ENCODE measurements at regions not wholly inside any gene's neighbourhood (a gene's known extent, or its start where the extent isn't known, plus 50 kb on each side); places are given as distances from the start of the nearest gene placed in this dataset.
"Not testable (repeated sequence)": the region's sequence is repeated elsewhere in the genome, so short reads cannot be mapped to it uniquely, and the experiment has no call there.

GRCh38 chr6:167552961-167553735 is 228.3 kb downstream of the TTLL2 start:
- no peak overlapping the region for H3K27ac Mint-ChIP-seq
- H3K9me3 Mint-ChIP-seq, result peaks cover 9 to 15% of the 10 kb centered on the region in 2 donors
- DNase-seq (ENCODE audit: low spot score in 2 of 2) (no peak), ATAC-seq (no peak)
- H3K36me3 Mint-ChIP-seq, result no peaks in the 10 kb centered on the region

GRCh38 chr6:167553736-167554119 is 228.8 kb downstream of the TTLL2 start:
- Mint-ChIP-seq H3K36me3 (no peaks in the 10 kb centered on the region), H3K9me3 (peaks cover 9 to 15% of the 10 kb centered on the region in 2 donors), H3K27ac (no peak overlapping the region)
- ATAC-seq (no peak), DNase-seq (ENCODE audit: low spot score in 2 of 2) (no peak)

- H3K36me3 Mint-ChIP-seq, result no peaks in the 10 kb centered on the region
- no peak for DNase-seq (ENCODE audit: low spot score in 2 of 2)
- no peak for ATAC-seq
- H3K27ac Mint-ChIP-seq, result no peak overlapping the region
- H3K9me3 Mint-ChIP-seq, result peaks cover 9 to 15% of the 10 kb centered on the region in 2 donors
These were observed 230.0 kb downstream of the TTLL2 start for GRCh38 chr6:167554854-167555253.

- Mint-ChIP-seq H3K9me3 (peaks cover 9 to 15% of the 10 kb centered on the region in 2 donors), H3K27ac (no peak overlapping the region), H3K36me3 (no peaks in the 10 kb centered on the region)
- ATAC-seq (no peak), DNase-seq (ENCODE audit: low spot score in 2 of 2) (no peak)
These were observed 230.9 kb downstream of the TTLL2 start for GRCh38 chr6:167555836-167556235.

DNA sequence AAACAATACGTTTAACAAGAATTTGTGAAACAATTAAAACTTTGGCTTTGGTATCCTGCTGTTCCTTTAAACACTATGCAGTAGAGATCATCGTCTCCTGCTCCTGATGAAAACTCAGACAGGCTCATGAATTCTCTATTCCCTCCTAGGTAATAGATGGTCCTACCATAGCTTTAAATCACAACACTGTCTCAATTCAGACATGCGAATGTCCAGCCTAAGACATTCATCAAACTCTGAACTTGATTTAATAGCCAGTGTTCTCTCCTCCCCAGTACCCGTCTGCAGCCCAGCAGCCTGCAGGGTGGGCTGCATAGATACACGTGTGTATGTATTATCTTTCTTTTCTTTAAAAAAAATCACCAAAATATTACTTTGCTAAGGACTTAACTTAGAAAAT is 232.8 kb downstream of the TTLL2 start:
- H3K9me3 Mint-ChIP-seq, result peaks cover 9 to 15% of the 10 kb centered on the region in 2 donors
- no peak for ATAC-seq
- H3K36me3 Mint-ChIP-seq, result no peaks in the 10 kb centered on the region
- no peak overlapping the region for H3K27ac Mint-ChIP-seq
- no peak for DNase-seq (ENCODE audit: low spot score in 2 of 2)

GRCh38 chr6:167558246-167559177 is 233.6 kb downstream of the TTLL2 start:
- H3K9me3 Mint-ChIP-seq, result peaks cover 9 to 15% of the 10 kb centered on the region in 2 donors
- ATAC-seq (no peak), DNase-seq (ENCODE audit: low spot score in 2 of 2) (no peak)
- H3K27ac Mint-ChIP-seq, result no peak overlapping the region
- H3K36me3 Mint-ChIP-seq, result no peaks in the 10 kb centered on the region

DNA sequence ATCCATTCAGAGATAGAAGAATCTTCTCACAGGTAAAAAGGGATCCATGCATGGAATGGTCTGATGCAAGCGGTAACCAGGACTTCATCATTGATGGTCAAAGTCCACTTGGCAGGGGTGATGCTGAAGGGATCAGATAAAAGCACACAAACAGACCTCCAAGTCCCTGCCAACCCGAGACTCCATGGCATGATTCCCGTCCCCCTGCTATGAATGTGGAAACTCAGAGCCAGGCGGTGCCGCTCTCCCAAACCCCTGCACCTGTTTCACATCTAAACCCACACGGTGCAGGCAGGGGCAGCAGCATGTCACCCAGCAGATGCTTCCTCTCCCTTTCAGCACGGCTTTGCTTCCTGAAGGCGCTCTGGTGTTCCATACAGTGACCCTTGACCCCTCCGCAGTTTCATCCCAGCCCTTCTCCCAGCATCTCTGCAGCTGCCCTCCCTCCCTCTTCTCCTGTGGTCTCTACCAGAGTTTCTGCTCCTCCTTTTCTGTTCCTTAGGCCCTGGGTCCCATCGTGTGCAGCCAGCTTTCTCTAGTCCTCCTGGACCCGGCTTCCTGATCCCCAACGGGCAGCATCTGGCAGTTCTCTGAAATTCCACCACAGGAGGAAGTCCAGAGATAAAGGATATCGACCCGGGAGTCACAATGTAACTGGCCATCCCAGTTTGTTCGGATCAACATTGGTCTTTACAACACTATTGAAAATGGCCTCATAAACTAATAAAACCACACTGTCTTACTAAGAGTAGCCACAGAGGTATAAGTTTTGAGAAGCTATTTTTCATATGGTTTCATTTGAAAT is 235.0 kb downstream of the TTLL2 start:
- DNase-seq (ENCODE audit: low spot score in 2 of 2), result no peak
- Mint-ChIP-seq H3K36me3 (no peaks in the 10 kb centered on the region), H3K27ac (no peak overlapping the region), H3K9me3 (peaks cover 8 to 18% of the 10 kb centered on the region in 2 donors)
- no peak for ATAC-seq

DNA sequence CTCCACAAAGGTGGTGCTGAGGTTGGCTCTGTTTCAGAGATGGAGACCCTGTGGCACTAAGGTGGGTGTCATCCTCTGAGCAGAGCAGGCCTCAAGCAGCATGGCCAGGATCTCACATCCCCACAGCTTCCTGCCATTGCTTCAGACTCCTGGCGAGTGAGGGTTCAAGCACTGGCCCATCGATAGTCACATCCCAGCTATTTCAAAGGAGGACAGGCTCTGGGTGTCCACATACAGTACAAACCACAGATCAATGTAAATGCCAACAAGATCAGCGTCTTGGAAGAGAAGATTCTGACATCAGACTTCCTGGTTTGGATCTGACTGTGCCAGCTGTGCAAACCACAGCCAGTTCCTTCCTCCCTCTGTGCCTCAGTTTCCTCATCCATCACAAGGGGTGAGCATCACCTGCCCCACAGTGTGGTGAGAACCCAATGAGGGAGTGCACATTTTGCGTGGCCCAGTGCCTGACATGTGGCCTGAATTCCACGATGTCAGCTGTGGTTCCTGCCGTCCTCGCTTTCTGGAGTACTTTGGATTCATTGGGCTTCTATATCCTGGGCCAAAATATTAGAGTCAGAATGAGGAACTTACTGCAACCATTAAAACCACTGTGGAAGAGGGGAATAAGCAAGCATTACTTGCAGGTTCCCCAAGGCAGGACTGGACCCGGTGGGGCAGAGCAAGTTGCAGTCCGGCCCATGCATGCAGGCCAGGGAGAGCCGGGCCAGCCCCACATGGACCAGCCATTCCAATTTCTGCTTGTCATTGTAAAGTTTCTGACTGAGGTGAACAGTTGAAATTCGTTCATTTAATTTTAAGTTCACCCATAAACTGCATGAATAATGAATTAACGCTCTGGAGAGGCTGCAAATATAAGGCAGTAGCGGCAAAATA is 236.0 kb downstream of the TTLL2 start:
- ATAC-seq, result peak in 1 of 2 donors; percentile 28
- Mint-ChIP-seq H3K27ac (no peak overlapping the region), H3K9me3 (peaks cover 4 to 13% of the 10 kb centered on the region in 2 donors), H3K36me3 (no peaks in the 10 kb centered on the region)
- no peak for DNase-seq (ENCODE audit: low spot score in 2 of 2)

DNA sequence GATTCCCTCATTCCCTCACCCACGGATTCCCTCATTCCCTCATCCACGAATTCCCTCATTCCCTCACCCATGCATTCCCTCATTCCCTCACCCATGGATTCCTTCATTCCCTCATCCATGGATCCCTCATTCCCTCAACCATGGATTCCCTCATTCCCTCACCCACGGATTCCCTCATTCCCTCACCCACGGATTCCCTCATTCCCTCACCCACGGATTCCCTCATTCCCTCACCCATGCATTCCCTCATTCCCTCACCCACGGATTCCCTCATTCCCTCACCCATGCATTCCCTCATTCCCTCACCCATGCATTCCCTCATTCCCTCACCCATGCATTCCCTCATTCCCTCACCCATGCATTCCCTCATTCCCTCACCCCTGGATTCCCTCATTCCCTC is 238.0 kb downstream of the TTLL2 start:
- not testable (repeated sequence) for H3K27ac Mint-ChIP-seq; ATAC-seq; H3K36me3 Mint-ChIP-seq; H3K9me3 Mint-ChIP-seq; DNase-seq (ENCODE audit: low spot score in 2 of 2)

GRCh38 chr6:167564416-167565250 is 239.7 kb downstream of the TTLL2 start:
- ATAC-seq (no peak), DNase-seq (ENCODE audit: low spot score in 2 of 2) (no peak)
- Mint-ChIP-seq H3K9me3 (peaks cover 4 to 5% of the 10 kb centered on the region in 2 donors), H3K27ac (no peak overlapping the region), H3K36me3 (no peaks in the 10 kb centered on the region)

GRCh38 chr6:167565388-167565787 is 240.5 kb downstream of the TTLL2 start:
- DNase-seq (ENCODE audit: low spot score in 2 of 2), result no peak
- H3K27ac Mint-ChIP-seq, result no peak overlapping the region
- no peak for ATAC-seq
- H3K36me3 Mint-ChIP-seq, result no peaks in the 10 kb centered on the region
- H3K9me3 Mint-ChIP-seq, result peaks cover 4 to 5% of the 10 kb centered on the region in 2 donors

DNA sequence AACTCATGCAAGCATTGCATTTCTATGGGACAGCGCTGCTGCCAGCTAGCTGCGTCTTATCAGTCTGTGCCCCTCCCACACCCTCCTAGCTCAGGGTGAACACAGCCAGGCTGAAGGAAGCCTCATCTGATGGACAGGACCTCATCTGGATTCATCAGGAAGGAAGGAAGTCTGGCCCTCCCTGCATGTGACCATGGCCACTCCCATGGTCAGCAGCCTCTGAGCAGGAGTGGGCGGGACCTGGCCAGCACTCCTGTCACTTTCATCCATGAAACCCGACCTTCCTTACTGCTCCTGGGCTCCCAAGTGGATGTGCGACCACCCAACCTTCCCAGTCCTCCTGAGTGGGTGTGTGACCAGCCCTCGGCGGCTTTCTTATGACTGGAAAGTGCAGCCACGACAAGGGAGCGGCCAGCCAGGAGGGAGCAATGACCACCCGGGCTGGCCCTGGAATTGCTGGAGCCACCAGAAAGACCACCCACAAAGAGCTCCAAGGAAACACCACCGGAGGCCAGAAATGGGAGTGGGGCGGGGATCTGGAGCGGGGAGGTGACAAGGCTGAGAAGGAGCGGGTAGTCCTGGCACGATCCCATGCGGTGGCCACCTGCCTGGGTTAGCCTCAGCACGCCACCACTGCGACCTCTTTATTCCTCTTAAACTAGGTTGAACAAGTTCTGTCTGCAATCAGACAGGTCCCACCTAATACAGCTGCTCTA is 241.2 kb downstream of the TTLL2 start:
- no peak overlapping the region for H3K27ac Mint-ChIP-seq
- H3K9me3 Mint-ChIP-seq, result peaks cover 4 to 5% of the 10 kb centered on the region in 2 donors
- H3K36me3 Mint-ChIP-seq, result no peaks in the 10 kb centered on the region
- ATAC-seq (no peak), DNase-seq (ENCODE audit: low spot score in 2 of 2) (no peak)

- DNase-seq (ENCODE audit: low spot score in 2 of 2) (no peak), ATAC-seq (no peak)
- Mint-ChIP-seq H3K9me3 (peaks cover 4 to 5% of the 10 kb centered on the region in 2 donors), H3K27ac (no peak overlapping the region), H3K36me3 (no peaks in the 10 kb centered on the region)
These were observed 241.8 kb downstream of the TTLL2 start for GRCh38 chr6:167566711-167567141.

- H3K27ac Mint-ChIP-seq, result no peak overlapping the region
- H3K36me3 Mint-ChIP-seq, result no peaks in the 10 kb centered on the region
- DNase-seq (ENCODE audit: low spot score in 2 of 2) (no peak), ATAC-seq (no peak)
- H3K9me3 Mint-ChIP-seq, result peaks cover 4 to 5% of the 10 kb centered on the region in 2 donors
These were observed 242.5 kb downstream of the TTLL2 start for GRCh38 chr6:167567142-167568033.

All from activated naive CD4-positive, alpha-beta T cell treated with anti-CD3 and anti-CD28 coated beads, Interleukin-2, amount 50 U/mL, for 72 hours (primary cell).